ENCODE measurements at regions not wholly inside any gene's neighbourhood (a gene's known extent, or its start where the extent isn't known, plus 50 kb on each side); places are given as distances from the start of the nearest gene placed in this dataset.
"Not testable (repeated sequence)": the region's sequence is repeated elsewhere in the genome, so short reads cannot be mapped to it uniquely, and the experiment has no call there.

GRCh38 chr16:6797223-6797622, 535.4 kb upstream of the RBFOX1 start:
- H3K27ac ChIP-seq, result no peak overlapping the region
- DNase-seq (ENCODE audit: low read depth, low spot score), result no peak

- H3K27ac ChIP-seq, result no peak overlapping the region
- no peak for DNase-seq (ENCODE audit: low read depth, low spot score)
Observed at GRCh38 chr16:6777624-6778023, 555.0 kb upstream of the RBFOX1 start.

- no peak overlapping the region for H3K27ac ChIP-seq
- DNase-seq (ENCODE audit: low read depth, low spot score), result no peak
Observed at GRCh38 chr16:6775712-6776111, 556.9 kb upstream of the RBFOX1 start.

- DNase-seq (ENCODE audit: low read depth, low spot score), result no peak
- no peak overlapping the region for H3K27ac ChIP-seq
Observed at GRCh38 chr16:6771956-6772355, 560.7 kb upstream of the RBFOX1 start.

GRCh38 chr16:6753553-6753952, 579.1 kb upstream of the RBFOX1 start:
- no peak overlapping the region for H3K27ac ChIP-seq
- DNase-seq (ENCODE audit: low read depth, low spot score), result no peak

GRCh38 chr16:6751191-6751590, 581.5 kb upstream of the RBFOX1 start:
- H3K27ac ChIP-seq, result no peak overlapping the region
- no peak for DNase-seq (ENCODE audit: low read depth, low spot score)

GRCh38 chr16:6749698-6750097, 582.9 kb upstream of the RBFOX1 start:
- DNase-seq (ENCODE audit: low read depth, low spot score), result no peak
- no peak overlapping the region for H3K27ac ChIP-seq

- DNase-seq (ENCODE audit: low read depth, low spot score); H3K27ac ChIP-seq: not testable (repeated sequence)
Observed at GRCh38 chr16:6736302-6736701, 596.3 kb upstream of the RBFOX1 start.

- H3K27ac ChIP-seq, result no peak overlapping the region
- DNase-seq (ENCODE audit: low read depth, low spot score), result no peak
Observed at GRCh38 chr16:6735631-6736030, 597.0 kb upstream of the RBFOX1 start.

- DNase-seq (ENCODE audit: low read depth, low spot score), result no peak
- no peak overlapping the region for H3K27ac ChIP-seq
Observed at GRCh38 chr16:6732166-6732565, 600.5 kb upstream of the RBFOX1 start.

- no peak for DNase-seq (ENCODE audit: low read depth, low spot score)
- no peak overlapping the region for H3K27ac ChIP-seq
Observed at GRCh38 chr16:6728381-6728780, 604.3 kb upstream of the RBFOX1 start.

- no peak for DNase-seq (ENCODE audit: low read depth, low spot score)
- H3K27ac ChIP-seq, result no peak overlapping the region
Observed at GRCh38 chr16:6726621-6727020, 606.0 kb upstream of the RBFOX1 start.

GRCh38 chr16:6725634-6726331, 606.9 kb upstream of the RBFOX1 start:
- no peak overlapping the region for H3K27ac ChIP-seq
- no peak for DNase-seq (ENCODE audit: low read depth, low spot score)

GRCh38 chr16:6725206-6725605, 607.4 kb upstream of the RBFOX1 start:
- not testable (repeated sequence) for DNase-seq (ENCODE audit: low read depth, low spot score); H3K27ac ChIP-seq

GRCh38 chr16:6722786-6723185, 609.9 kb upstream of the RBFOX1 start:
- no peak overlapping the region for H3K27ac ChIP-seq

GRCh38 chr16:6714510-6714909, 618.1 kb upstream of the RBFOX1 start:
- DNase-seq (ENCODE audit: low read depth, low spot score), result no peak
- no peak overlapping the region for H3K27ac ChIP-seq

More at GRCh38 chr16:6722786-6723185, 609.9 kb upstream of the RBFOX1 start:
- DNase-seq (ENCODE audit: low read depth, low spot score), result no peak

- no peak overlapping the region for H3K27ac ChIP-seq
- no peak for DNase-seq (ENCODE audit: low read depth, low spot score)
Observed at GRCh38 chr16:6709736-6710135, 622.9 kb upstream of the RBFOX1 start.

- no peak overlapping the region for H3K27ac ChIP-seq
- no peak for DNase-seq (ENCODE audit: low read depth, low spot score)
Observed at GRCh38 chr16:6708576-6709215, 623.9 kb upstream of the RBFOX1 start.

GRCh38 chr16:6704306-6704930, 628.2 kb upstream of the RBFOX1 start:
- DNase-seq (ENCODE audit: low read depth, low spot score), result no peak
- no peak overlapping the region for H3K27ac ChIP-seq

- H3K27ac ChIP-seq, result no peak overlapping the region
- no peak for DNase-seq (ENCODE audit: low read depth, low spot score)
Observed at GRCh38 chr16:6701096-6701495, 631.5 kb upstream of the RBFOX1 start.

- DNase-seq (ENCODE audit: low read depth, low spot score), result no peak
- H3K27ac ChIP-seq, result no peak overlapping the region
Observed at GRCh38 chr16:6698548-6698947, 634.1 kb upstream of the RBFOX1 start.

- H3K27ac ChIP-seq, result no peak overlapping the region
- no peak for DNase-seq (ENCODE audit: low read depth, low spot score)
Observed at GRCh38 chr16:6695666-6696065, 637.0 kb upstream of the RBFOX1 start.
